HG03108 (cell line): ENCODE measurements at regions not wholly inside any gene's neighbourhood (a gene's known extent, or its start where the extent isn't known, plus 50 kb on each side); places are given as distances from the start of the nearest gene placed in this dataset.
"Not testable (repeated sequence)": the region's sequence is repeated elsewhere in the genome, so short reads cannot be mapped to it uniquely, and the experiment has no call there.

Experiments
- ATAC-seq: cut with Tn5 transposase; IDR thresholded peaks from one replicate; pipeline ENCODE4 v1.9.1; 2021; ENCODE audit warnings: moderate library complexity; ENCODE audit not compliant: unreplicated experiment

DNA sequence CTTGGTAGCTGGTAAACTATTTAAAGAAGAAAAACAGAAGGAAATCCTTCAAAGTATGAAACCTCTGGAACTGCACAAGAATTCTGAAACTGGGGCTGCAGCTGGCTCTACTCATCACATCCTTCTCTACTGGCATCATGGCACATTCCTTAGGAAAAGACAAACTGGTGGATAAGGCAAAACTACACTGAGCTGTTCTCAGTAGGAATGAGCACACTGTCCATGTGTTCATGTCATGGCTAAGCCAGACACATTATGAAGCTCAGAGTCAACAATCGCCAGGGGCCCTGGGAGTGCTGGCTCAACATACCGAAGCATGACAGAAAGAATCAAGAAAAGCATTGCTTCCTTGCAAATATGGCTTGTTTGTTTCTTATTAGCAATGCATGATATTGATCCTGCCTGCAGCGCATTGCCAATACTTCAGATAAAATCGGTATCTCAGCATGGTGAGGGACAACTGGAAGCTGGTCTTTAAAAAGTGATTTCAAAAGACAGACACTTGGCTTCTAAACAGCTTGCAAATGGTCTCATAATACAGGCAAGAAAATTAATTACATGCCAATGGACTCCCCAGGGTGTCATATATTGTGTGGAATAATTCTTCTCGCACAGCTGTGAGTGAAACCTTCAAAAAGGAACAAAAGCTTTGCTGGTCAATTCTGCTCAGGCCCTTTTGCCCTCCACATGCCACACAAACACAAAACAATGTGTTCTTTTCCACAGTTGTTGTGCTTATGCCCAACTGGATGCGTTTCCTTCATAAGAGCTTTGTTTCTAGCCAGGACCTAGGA lies 300.2 kb upstream of the VCX start:
- no peak for ATAC-seq

DNA sequence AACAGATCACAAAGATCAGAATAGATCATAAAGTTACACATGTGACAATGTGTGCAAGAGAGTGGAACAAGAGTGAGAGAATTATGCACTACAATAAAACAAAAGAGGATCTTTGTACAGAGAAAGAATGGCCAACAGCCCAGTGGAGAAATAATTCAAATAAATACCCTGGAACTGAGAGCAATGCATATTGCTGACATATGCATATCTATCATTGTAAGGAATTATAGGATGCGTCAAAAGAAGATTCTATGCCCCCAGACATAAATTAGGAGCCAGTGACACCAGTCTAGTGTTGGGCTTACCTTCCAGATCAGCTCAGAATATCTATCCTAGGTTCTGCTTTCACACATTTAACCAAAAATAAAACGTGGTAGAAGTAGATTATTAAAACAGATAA lies 320.1 kb upstream of the VCX start:
- ATAC-seq: no peak

DNA sequence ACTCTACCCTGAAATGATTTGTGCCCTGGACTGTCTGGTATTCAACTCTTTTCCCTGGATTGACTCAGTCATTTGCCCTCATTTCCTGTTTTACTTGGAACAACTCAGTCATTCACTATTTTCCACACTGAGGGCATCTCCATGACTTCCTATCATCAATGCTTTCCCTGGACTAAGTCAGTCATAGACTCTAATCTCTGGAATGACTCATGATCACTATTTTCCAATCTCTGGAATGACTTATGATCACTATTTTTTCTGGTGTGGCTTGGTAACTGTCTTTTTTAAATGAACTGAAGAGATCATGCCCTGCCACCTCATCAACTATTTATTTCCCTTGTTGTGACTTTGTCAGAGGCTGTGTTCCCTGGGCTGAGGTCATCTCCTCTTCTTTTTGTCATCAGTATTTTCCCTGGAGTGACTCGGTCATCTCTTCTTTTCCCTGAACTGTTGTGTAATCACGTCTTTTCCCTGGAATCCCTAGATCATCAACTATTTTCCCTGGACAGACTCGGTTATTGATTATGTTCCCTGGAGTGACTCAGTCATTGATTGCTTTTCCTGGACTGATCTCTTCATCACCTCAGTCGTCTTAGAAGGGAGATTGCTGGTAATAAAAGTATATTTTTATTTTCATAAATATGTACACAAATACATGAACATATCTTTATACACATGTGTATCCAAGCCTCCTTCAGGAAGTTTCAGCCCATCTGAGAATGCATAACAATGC lies 327.1 kb upstream of the VCX start:
- ATAC-seq: no peak

DNA sequence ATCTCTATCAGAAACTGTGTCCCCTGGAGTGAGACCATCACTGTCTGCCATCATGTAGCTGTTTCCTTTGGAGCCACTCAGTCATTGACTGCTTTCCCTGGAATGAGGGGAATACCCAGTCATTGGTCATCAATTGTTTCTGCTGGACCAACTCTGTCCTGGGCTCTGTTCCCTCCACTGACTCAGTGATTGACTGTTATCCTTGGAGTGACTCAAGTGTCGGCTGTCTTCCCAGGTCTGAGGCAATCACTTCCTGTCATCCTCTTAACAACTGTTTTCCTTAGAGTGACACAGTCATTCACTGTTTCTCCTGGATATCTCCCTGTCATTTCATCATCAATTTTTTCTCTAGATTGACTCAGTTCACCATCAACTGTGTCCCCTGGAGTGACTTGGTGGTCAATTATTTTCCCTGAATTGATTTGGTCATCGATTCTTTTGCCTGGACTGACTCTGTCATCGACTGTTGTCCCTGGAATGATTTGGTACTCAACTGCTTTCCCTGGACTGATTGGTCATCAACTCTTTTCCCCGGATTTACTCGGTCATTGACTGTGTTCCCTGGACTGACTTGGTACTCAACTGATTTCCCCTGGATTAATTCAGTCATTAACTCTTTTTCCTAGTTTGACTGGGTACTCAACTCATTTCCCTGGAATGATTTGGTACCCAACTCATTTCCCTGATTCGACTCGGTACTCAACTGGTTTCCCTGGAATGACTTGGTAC lies 327.9 kb upstream of the VCX start:
- no peak for ATAC-seq

DNA sequence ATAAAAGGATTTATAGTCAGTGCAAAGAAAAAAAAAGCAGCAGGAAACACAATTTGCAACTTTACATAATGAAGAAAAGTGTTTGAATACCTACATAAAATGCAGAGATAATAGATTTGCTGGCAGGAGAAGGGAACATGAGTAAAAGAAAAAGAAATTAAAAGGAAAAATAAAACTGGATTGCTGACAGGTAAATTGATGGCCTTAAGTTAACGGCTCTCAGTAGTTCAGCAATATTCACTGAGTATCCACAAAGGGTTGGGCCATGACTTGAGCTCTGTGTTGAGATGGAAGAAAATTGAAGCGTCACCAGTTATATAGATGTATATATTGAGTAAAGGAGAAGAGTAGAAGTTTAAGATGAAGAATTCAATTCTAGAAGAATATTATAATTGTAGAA lies 330.1 kb upstream of the VCX start:
- ATAC-seq: no peak

DNA sequence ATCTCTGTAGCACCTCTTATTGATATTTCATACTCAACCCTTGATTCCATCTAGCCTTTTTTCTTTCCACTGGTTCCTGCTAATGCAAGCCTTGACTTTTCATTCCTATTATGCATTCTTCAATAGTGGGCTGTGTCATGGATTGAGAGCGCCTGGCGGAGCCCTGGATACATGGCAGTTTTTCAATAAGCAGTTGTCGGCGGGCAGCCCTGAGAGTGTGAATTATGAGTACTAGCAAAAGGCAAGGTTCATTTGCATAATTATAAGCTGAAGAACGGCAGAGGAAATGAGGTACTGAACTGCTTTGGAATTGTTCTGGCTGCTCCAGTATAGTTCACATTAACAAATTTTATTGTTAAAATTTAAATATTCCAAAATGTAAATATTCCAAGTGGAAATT lies 339.7 kb upstream of the VCX start:
- ATAC-seq: no peak

DNA sequence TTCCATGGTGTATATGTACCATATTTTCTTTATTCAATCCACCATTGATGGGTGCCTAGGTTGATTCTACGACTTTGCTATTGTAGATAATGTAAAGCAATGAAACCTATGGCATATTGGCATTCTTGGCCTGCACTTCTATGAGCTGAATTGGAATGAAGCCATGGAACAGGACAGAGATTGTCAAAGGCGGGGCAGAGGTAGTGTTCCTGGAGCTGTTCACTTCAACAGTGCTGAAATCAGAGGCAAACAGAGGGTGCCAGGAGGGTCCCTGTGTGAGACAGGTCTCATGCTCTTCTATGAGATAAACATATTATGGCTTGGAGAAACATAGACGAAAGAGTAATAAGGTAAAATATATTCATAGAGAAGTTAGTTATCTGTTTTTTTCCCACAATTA lies 342.6 kb upstream of the VCX start:
- ATAC-seq: no peak

DNA sequence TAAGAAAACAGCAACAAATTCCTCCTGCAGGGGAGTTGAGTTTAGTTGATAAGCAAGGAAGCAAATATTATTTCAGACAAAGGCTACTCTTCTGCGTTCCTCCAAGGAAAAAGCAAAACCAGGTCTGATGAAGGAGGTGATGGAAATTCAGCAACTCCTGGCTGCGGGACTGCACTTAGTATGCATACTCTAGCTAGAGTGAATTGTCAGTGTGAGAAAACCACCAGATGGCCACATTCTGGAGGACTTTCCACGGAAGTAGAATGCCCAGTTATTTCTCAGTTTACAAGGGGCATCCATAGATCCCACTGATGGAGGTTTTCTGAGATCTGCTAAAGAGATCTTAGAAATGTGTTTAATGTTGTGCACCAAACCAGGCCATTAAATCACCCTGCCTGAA lies 338.6 kb upstream of the PUDP start:
- no peak for ATAC-seq

DNA sequence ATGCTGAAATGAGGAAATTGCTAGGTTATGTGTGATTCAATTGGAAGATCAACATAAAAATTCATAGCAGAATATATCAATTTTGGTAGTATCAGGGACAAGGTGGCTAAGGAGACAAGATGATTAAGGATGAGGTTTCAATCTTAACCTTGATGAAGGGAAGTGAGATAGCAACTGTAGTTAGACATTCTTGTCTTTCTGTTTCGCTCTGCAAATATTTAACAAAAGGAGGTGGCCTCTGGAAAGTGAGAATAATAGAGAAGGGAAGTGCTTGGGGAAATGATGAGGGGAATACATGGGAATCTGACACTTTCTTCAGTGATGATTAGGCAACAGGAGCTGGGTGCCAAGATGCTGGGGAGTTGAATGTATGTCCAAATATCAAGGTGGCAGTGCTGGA lies 337.1 kb upstream of the PUDP start:
- no peak for ATAC-seq

DNA sequence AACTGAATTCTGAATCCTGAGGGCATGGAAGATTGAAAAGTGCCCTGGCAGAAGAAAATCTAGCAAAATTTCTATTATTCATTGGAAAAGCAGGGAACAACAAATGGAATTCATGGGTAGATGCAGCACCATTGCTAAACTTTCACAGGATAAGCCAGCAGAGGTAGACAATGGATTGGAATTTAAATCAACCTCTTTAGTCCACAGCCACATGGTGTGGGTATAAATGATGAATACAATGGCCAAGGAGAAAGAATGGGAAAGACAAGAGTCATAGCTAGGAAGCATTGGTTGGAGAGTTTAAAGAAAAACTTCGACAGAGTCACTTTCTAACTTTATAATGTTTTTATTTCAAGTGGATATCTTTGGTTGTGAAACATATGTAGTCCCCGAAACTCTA lies 332.8 kb upstream of the PUDP start:
- ATAC-seq: no peak

DNA sequence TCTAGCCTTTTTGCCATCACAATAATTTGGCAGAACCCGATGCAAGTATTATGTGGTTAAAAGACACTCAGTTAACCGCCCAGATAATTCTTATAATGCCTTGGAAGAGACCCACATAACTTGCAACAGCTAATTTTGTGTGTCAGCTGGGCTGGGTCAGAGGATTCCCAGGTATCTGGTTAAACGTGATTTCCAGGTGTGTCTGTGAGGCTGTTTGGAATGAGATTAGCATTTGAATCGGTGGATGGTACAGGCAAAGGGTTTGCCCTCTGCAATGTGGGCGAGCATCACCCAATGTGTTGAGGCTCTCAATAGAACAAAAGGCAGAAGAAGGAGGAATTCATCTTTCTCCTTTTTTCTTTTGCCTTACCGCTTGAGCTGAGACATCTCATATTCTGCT lies 314.2 kb upstream of the PUDP start:
- ATAC-seq: no peak

DNA sequence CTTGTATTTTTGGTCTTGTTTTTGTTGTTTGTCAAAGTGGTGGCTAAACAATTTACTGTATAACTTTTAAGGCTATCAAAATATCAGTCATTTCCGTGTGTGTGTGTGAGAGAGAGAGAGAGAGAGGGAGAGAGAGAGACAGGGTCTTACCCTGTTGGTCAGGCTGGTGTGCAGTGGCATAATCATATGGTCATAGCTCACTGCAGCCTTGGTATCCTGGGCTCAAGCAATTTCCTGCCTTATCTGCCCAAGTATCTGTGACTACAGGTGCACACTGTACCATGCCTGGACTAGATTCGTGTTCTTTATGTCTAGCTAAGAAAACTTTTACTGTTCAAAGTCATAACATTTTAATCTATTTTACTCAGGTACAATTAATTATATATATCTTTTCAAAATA lies 313.1 kb upstream of the PUDP start:
- ATAC-seq: not testable (repeated sequence)

DNA sequence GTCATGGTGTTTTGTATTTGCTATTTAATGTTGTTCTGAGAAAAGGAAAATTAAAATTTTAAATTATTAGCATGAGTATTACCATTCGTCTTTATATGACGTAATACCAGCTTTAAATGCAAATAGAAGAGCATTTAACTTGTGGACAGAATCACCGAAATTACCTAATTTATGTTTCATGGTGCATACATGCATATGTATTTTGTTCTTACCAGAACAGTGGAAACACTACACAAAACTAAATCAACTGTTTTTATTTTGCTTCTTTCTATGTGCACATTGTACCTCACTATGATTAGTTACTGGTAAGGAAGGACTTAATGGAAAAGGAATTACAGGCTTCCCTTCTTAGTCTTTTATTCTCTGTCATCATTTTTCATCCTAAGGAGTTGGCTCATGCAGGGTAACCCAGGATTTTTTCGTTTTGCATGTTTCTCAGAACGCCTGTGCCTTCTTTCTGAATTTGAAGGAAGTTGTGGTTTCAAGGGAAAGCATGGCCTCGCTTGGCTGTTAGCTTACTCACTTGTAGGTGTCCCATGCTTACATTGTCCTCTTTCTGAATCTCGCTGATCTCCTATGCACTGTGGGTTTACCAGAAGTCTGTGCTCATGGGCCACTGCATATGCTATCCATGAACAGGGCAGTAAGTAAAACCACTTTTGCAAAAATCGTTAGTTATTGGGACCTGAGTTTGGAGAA lies 300.0 kb upstream of the PUDP start:
- no peak for ATAC-seq

DNA sequence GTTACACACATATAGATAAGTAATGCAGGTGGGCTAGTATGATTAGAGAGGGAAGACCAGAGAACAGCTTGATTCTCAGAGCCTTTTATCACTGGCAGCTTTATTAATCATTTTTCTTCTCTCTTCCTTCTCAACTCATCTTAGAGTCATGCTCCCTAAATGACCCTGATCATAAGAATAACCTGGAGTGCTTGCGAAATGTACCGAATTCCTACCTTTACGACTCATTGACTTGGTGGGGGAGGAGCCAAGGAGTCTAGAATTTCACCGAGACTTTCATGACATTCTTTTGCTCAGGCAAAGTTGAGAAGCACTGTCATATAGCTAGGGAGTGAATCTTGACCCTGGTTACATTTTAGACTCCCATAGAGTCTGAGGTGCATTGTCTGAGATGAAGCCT lies 298.9 kb upstream of the PUDP start:
- ATAC-seq: no peak

DNA sequence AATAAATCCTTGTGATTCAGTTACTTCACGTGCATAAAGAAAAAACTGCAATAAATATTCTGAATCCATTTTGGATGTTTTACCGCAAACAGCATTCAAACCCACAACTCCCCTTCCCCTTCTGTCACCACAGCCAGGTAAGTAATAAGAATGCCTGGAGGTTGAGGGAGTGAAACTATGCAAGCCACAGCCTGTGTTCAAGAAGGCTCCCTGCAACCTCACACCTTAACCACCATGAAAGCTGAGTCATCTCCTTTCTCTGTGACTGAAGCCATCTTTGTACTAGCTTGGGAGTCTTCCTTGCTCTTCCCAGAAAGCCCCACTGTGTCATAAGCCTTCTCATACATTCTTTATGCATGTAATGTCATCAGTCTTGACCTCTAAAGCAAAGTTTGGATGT lies 297.0 kb upstream of the PUDP start:
- peak; percentile 85 for ATAC-seq

DNA sequence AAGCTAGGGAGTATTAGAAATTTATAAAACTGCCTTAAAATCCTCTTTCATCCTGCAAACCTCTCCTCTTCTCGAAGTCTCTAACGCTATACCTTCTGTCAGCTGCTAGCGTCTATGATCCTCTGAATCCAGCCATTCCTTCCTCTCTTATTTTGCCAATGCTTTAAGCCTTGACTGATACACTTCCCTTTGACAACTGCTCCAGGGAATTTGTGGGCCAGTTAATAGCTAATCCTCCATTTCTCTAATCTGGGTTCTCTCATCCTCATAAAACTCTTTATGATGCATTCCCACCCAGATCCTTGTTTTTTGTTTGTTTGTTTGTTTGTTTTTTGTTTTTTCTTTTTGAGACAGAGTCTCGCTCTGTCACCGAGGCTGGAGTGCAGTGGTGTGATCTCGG lies 293.6 kb upstream of the PUDP start:
- ATAC-seq: no peak

DNA sequence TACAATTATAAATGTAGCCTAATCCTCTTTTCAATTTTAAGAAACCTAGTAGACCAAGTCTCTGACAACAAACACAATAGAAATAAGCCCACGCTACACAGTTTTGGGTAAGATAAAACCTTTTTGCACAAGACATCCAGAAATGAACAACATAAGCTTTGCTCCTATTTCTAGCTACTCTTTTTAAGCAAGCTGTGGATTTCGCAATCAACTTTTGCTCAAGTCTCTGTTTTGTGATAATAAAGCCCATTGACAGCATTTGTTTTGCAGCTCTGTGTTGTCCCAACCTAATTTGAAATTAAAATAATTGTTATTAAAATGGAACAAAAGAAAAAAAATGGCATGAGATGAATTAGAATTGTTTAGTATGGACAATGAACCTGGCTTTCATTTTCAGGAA lies 287.9 kb upstream of the PUDP start:
- no peak for ATAC-seq

DNA sequence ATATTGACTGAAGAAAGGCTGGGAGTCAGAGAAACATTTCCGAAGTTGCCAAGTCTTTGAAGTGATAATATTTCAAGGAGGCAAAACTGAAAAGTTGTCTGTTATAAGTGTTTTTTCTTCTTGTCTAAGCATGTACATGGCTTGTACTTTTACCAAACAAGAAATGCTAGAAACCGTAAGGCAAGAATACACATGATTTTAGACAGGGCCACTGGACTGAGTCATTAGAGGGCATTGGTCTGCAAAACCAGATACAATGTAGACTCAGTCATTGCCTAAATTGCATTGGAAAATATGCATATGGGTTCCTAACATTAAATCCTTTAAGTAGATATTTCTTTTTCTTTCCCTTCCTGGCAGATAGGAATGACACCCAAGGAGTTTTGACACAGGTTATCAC lies 284.9 kb upstream of the PUDP start:
- no peak for ATAC-seq

DNA sequence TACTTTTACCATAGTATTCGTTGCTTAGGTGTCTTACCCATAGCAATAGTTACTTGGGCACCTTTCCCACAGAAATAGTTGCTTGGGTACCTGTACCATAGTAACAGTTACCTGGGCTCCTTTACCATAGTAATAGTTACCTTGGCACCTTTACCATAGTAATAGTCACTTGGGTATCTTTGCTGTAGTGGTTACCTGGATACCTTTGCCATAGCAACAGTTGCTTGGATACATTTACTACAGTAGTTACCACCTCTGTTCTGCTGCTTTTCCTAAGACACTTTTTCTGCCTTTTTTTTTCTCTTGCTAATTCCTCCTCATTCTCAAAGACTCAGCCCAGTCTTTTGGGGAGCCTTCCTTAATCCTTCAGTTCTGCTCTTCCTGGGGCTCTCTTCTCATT lies 272.8 kb upstream of the PUDP start:
- no peak for ATAC-seq

DNA sequence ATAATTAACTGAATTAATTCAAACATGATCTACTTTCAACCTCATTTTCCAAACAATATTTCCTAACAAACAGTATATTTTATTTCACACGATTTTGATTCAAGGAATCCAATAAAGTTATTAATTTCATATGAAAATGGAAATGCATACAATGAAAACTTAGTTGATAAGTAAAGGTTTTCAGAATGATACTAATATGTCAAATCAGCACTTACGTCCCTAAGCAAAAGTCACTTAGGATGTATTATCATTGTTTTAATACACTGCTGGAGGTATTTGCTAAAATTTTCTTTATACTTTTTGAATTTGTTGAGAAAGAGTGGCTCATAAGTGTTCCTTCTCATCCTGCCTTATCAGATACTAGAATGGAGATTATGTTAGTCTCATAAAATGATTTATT lies 266.8 kb upstream of the PUDP start:
- ATAC-seq: no peak

DNA sequence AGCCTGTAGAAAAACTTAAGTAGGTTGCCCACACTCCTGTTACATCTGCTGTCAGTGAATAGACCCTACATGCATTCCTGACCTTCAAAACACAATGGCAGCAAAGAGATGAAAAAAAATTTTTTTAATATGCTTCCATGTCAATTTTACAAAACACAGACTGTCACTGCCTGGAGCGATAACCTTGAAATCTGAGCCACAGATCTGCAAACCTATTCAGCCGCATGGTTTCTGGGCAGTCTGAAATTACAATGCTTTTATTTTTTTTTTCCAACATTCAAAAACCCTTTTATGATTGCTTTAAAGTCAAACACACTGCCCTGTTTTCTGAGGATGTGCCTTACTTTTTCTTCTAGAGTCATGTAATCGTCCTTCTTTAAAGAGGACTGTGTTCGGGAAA lies 264.9 kb upstream of the PUDP start:
- no peak for ATAC-seq
